ENCODE measurements at regions not wholly inside any gene's neighbourhood (a gene's known extent, or its start where the extent isn't known, plus 50 kb on each side); places are given as distances from the start of the nearest gene placed in this dataset.
A peak's percentile ranks its signal among the peaks of the same experiment; 100 is the strongest.
"Not testable (repeated sequence)": the region's sequence is repeated elsewhere in the genome, so short reads cannot be mapped to it uniquely, and the experiment has no call there.

GRCh38 chr5:56763711-56764466 lies 51.5 kb upstream of the MAP3K1 start:
- DNase-seq, result no peak

- no peak for DNase-seq
Observed at GRCh38 chr5:56763182-56763581, 52.2 kb upstream of the MAP3K1 start.

GRCh38 chr5:56761151-56761885 lies 54.0 kb upstream of the MAP3K1 start:
- DNase-seq, result no peak

GRCh38 chr5:56760723-56761122 lies 54.6 kb upstream of the MAP3K1 start:
- peak; percentile 36 for DNase-seq

GRCh38 chr5:56759521-56760216 lies 55.7 kb upstream of the MAP3K1 start:
- no peak for DNase-seq

- no peak for DNase-seq
Observed at GRCh38 chr5:56757077-56757476, 58.3 kb upstream of the MAP3K1 start.

- no peak for DNase-seq
Observed at GRCh38 chr5:56755036-56755555, 60.3 kb upstream of the MAP3K1 start.

GRCh38 chr5:56753588-56753987 lies 61.8 kb upstream of the MAP3K1 start:
- not testable (repeated sequence) for DNase-seq

GRCh38 chr5:56751572-56752313 lies 63.6 kb upstream of the MAP3K1 start:
- no peak for DNase-seq

- DNase-seq, result no peak
Observed at GRCh38 chr5:56749842-56750241, 65.5 kb upstream of the MAP3K1 start.

GRCh38 chr5:56746553-56747339 lies 68.6 kb upstream of the MAP3K1 start:
- DNase-seq, result no peak

GRCh38 chr5:56745864-56746263 lies 69.5 kb upstream of the MAP3K1 start:
- no peak for DNase-seq

- no peak for DNase-seq
Observed at GRCh38 chr5:56740868-56741267, 74.5 kb upstream of the MAP3K1 start.

GRCh38 chr5:56739990-56740389 lies 75.4 kb upstream of the MAP3K1 start:
- DNase-seq, result peak; percentile 9

GRCh38 chr5:56737951-56738606 lies 77.3 kb upstream of the MAP3K1 start:
- no peak for DNase-seq

- DNase-seq, result peak; percentile 28
Observed at GRCh38 chr5:56737002-56737621, 78.2 kb upstream of the MAP3K1 start.

- no peak for DNase-seq
Observed at GRCh38 chr5:56735849-56736641, 79.3 kb upstream of the MAP3K1 start.

GRCh38 chr5:56734091-56734694 lies 81.2 kb upstream of the MAP3K1 start:
- DNase-seq, result no peak

- DNase-seq, result no peak
Observed at GRCh38 chr5:56733580-56733979, 81.8 kb upstream of the MAP3K1 start.

Data from dermis blood vessel endothelial cell (primary cell).